Testis (tissue), 2 donors: ENCODE measurements at regions not wholly inside any gene's neighbourhood (a gene's known extent, or its start where the extent isn't known, plus 50 kb on each side); places are given as distances from the start of the nearest gene placed in this dataset.

ENCODE experiments used
- POLR2A ChIP-seq: fragments of 450-650 bp; IDR thresholded peaks from one replicate; pipeline ENCODE4 v1.6.1; 2017; ENCODE audit warnings: antibody characterized with exemption, mild to moderate bottlenecking, moderate library complexity
- TF ChIP-seq, protein P1 (sequence below), 3 experiments: fragments of 450-650 bp in 2 of 3; fragments of 200-600 bp in 1 of 3; sonication (generic) in 1 of 3; IDR thresholded peaks; one replicate each; pipeline ENCODE4 v1.5.1; 2016 to 2019; ENCODE audit warnings: antibody characterized with exemption in 3 of 3, mild to moderate bottlenecking in 2 of 3, moderate library complexity in 1 of 3

DNA sequence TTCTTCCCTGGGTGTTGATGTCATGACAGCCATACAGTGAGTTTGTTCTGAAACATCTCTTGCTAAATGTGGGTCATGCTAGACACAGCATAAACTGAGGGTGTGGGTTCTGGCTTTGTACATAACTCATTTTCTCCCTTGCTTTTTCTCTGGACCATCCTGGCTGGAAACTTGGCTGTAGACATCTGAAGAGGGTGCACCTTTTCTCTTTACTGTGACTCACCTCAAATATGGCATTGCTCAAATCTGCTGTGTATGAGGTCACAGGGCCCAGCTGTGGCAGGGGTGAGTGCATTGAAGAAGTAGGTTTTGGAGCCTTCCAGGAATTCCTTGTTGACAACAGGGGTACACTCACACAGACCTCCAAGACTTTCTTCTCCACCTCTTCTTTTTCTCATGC lies 465.5 kb upstream of the AMELY start:
- TF ChIP-seq POLR2A, result no peak
- TF ChIP-seq, protein P1, sequence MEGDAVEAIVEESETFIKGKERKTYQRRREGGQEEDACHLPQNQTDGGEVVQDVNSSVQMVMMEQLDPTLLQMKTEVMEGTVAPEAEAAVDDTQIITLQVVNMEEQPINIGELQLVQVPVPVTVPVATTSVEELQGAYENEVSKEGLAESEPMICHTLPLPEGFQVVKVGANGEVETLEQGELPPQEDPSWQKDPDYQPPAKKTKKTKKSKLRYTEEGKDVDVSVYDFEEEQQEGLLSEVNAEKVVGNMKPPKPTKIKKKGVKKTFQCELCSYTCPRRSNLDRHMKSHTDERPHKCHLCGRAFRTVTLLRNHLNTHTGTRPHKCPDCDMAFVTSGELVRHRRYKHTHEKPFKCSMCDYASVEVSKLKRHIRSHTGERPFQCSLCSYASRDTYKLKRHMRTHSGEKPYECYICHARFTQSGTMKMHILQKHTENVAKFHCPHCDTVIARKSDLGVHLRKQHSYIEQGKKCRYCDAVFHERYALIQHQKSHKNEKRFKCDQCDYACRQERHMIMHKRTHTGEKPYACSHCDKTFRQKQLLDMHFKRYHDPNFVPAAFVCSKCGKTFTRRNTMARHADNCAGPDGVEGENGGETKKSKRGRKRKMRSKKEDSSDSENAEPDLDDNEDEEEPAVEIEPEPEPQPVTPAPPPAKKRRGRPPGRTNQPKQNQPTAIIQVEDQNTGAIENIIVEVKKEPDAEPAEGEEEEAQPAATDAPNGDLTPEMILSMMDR (IDR thresholded peaks at IDR 0.05), result no peak
